GM21367 (cell line): ENCODE measurements at regions not wholly inside any gene's neighbourhood (a gene's known extent, or its start where the extent isn't known, plus 50 kb on each side); places are given as distances from the start of the nearest gene placed in this dataset.
"Not testable (repeated sequence)": the region's sequence is repeated elsewhere in the genome, so short reads cannot be mapped to it uniquely, and the experiment has no call there.

Source experiments
- ATAC-seq: cut with Tn5 transposase; IDR thresholded peaks from one replicate; pipeline ENCODE4 v1.9.1; 2021; ENCODE audit not compliant: unreplicated experiment

DNA sequence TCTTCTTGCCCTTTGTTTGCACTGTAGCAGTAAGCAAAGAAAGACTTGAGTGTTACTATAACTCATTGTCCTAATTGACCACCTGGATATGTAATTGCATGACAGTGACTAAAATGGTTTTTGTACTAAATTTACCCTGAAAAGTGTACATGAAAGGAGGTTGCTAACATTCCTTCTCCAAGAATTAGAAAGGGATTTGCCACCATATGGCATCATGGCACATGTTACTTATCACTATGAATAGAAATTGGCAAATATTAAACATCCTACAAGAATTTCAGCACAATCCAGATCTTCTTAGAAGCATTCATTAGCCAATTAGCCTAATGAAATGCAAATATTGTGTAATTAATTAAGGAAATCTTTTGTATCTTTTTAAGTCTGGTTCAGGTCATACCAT, 834.2 kb downstream of the STPG2 start:
- ATAC-seq = no peak

DNA sequence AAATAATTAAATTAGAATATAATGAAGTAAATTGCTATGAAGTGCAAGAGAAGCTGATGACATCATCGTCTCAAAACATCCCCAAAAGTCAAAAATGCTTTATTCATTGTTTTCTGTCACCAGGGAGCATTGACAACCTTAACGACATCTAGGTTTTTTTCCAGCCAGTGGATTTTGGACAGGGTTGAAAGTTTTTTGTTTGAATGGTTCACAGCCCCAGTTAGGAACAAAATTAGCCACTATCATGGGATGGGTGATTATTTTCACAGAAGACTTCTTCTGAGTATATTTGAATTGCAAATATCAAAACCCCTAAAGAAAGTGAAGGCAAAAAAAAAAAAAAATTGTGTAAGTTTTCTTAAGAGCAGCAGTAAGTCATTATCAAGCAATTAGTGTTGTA, 826.1 kb downstream of the STPG2 start:
- ATAC-seq = no peak

GRCh38 chr4:97317671-97318070, 825.6 kb downstream of the STPG2 start:
- no peak for ATAC-seq

DNA sequence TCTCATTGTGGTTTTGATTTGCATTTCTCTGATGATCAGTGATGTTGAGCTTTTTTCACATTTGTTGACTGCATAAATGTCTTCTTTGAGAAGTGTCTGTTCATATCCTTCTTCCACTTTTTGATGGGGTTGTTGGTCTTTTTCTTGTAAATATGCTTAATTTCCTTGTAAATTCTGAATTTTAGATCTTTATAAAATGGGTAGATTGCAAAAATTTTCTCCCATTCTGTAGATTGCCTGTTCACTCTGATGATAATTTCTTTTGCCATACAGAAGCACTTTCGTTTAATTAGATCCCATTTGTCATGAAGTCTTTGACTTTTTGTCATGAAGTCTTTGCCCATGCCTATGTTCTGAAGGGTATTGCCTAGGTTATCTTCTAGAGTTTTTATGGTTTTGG, 817.5 kb downstream of the STPG2 start:
- ATAC-seq = not testable (repeated sequence)

DNA sequence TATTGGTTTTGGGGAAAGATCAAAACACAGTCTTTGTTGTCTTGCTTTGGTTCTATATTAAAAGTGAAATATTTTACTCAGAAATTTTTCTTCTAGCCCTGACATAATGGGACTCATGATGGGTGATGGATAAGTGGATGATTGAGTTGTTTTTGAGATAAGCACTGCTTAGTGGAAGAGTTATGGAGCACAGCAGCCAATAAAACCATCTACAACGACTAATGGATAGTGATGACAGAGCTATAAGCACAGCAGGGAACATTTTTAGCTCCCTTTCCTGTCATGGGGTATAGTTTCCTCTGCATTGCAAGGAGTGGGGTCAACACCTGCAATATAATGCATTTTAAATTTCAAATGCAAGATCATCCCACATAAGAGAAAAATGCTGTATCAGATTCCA, 812.4 kb downstream of the STPG2 start:
- no peak for ATAC-seq

GRCh38 chr4:97334348-97334747, 808.9 kb downstream of the STPG2 start:
- no peak for ATAC-seq

DNA sequence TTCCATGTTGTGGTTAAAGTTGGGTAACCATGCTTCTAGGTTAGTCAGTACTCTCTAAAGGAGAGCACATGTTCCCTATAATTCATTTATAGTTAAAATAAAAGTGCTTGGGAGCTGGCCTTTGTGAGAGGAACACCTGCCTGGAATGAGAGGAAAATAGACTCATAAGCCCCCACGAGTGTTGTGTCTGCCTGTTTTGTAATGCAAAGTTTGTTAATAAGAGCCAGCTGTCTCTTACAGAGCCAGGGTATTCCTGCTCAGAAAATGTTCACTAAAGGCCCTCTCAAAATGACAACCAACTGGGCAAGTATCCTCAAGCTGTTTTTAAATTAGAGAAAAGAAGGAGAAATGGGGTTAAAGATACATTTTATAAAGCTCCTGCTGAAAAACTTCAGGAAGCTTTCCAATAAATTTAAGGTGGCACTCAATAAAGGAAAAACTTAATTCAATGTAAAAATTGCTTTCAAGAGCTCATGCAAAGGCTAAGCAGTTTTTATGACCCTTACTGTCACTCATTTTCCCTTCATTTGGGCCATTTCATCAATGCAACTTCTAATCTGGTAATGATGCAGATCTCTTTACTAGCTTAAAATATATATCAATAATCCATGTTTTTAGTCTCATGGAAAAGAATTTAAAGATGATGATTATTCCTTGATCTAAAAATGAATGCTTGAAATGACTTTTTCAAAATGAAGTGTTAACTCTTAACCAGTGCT, 793.6 kb downstream of the STPG2 start:
- no peak for ATAC-seq

GRCh38 chr4:97353876-97354275, 789.4 kb downstream of the STPG2 start:
- no peak for ATAC-seq

GRCh38 chr4:97359826-97360225, 783.5 kb downstream of the STPG2 start:
- ATAC-seq = no peak

GRCh38 chr4:97360733-97361132, 782.5 kb downstream of the STPG2 start:
- ATAC-seq = no peak

- ATAC-seq = no peak
Measured at GRCh38 chr4:97367878-97368277, 775.4 kb downstream of the STPG2 start.

- ATAC-seq = no peak
Measured at GRCh38 chr4:97370568-97370967, 772.7 kb downstream of the STPG2 start.

- ATAC-seq = no peak
Measured at GRCh38 chr4:97374526-97374925, 768.8 kb downstream of the STPG2 start.

GRCh38 chr4:97386969-97387368, 756.3 kb downstream of the STPG2 start:
- ATAC-seq = no peak

DNA sequence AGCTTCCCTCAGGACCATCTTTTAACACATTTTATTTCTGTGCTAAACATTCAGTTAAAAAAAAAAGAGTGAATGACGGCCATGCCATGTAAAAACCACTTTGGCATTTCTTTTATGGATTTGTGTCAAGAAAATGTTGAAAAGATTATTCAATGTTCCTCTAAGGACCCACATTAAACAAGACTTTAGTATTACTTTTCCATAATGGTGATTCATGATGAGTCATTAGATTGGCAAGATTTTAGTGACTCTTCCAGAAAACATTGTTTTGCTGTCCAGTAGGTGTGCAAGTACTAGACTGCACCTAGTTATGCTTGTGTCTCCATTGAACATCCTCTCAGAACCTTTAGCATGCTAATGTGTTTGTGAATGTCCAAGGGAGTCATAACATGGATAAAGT, 748.6 kb downstream of the STPG2 start:
- no peak for ATAC-seq

GRCh38 chr4:97396097-97396496, 747.2 kb downstream of the STPG2 start:
- ATAC-seq = no peak

GRCh38 chr4:97396605-97397004, 746.7 kb downstream of the STPG2 start:
- ATAC-seq = no peak

- no peak for ATAC-seq
Measured at GRCh38 chr4:97404876-97405523, 738.3 kb downstream of the STPG2 start.

DNA sequence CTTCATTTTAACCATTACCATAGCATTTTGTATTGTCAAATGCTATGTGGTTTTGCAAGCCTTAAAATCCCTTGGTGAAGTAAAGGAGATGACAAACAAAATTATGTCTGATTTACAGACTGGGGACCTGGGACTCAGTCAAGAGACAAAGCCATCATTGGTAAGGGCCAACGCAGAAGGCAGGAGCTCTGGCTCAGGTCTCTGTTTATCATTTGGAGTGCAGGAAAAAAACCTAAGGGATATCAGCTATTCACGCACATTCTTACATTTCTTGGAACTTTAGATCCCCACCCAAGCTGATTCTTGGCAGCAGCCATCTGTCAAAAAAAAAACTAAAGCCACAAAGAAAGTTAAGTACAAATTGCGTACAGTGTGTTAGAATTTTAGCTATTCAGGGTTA, 731.9 kb downstream of the STPG2 start:
- no peak for ATAC-seq

DNA sequence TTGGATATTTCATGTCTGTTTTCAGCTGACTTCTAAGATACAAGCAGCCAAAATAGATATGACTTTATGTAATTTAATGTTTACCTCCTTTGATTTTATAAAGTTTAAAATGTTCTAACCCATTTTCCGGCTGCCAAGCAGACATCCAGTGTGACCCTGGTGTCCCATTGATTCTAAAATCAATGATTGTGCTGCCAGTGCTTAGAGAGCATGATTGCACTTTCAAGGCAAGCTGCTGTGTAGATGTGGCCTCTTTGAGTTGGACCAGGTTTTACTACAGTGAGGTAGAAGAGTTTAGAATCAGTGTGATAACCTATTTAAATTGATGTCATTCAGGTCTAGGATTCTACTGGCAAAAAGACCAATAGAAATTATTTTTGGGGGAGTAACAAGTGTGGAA, 730.9 kb downstream of the STPG2 start:
- no peak for ATAC-seq

DNA sequence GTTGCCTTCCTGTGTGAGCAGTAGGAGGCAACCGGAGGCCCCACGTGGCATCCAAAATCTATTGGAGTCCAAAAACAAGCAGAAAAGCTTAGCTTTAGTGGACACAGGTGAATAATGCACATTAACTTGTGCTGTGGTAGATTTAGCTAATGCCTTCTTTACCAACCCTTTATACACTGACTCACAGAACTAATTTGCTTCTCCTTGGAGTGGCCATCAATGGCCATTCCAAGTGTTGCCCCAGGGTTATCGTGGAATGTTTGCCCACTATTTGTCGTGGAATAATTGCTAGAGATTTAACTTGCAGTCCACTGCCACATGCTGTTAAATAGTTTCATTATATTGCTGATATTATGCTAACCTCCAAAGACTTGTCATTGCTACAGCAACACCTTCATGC, 729.1 kb downstream of the STPG2 start:
- ATAC-seq = no peak

DNA sequence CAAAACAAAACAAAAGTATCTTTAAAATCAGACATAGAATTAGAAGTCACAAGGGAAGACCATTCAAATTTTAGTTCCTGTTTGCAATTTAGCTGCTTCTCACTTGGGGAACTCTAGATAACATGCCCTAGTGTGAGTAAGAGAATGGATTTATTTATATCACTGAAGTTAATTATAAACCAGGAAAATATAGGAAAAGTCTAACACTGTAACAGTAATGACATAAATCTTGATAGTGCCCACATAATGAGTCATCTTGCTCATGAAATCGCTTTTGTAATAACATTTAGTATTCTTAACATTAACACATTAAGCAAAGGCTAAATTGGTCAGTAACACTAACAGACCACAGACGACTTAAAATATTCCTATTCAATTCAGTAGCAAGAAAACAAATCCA, 710.7 kb downstream of the STPG2 start:
- no peak for ATAC-seq
